Vagina (tissue), 2 donors: ENCODE measurements at regions not wholly inside any gene's neighbourhood (a gene's known extent, or its start where the extent isn't known, plus 50 kb on each side); places are given as distances from the start of the nearest gene placed in this dataset.

ENCODE experiments used
- DNase-seq, 2 donors: peaks; one replicate each; pipeline ENCODE4 v3.0.0-alpha.2; 2017; ENCODE audit errors: extremely low spot score in 2 of 2
- H3K27ac ChIP-seq: fragments of 200-600 bp; sonication (generic); one replicate; pipeline ENCODE4 v1.5.1; 2019
- H3K27me3 ChIP-seq: fragments of 200-600 bp; sonication (generic); one replicate; pipeline ENCODE4 v1.5.1; 2019
- H3K36me3 ChIP-seq, 2 donors: fragments of 200-600 bp; sonication (generic); one replicate each; pipeline ENCODE4 v1.5.1; 2017 to 2019
- H3K4me1 ChIP-seq: fragments of 200-600 bp; sonication (generic); one replicate; pipeline ENCODE4 v1.5.1; 2019
- H3K4me3 ChIP-seq, 2 donors: fragments of 200-600 bp; sonication (generic); 1 replicate in 1 of 2; 2 replicates in 1 of 2; pipeline ENCODE4 v1.5.1; 2016 to 2019
- H3K9me3 ChIP-seq: fragments of 200-600 bp; sonication (generic); one replicate; pipeline ENCODE4 v1.5.1; 2019
- POLR2A ChIP-seq, 2 donors: fragments of 450-650 bp; IDR thresholded peaks; one replicate each; pipeline ENCODE4 v1.6.1; 2017; ENCODE audit warnings: antibody characterized with exemption in 2 of 2, mild to moderate bottlenecking in 2 of 2, moderate library complexity in 2 of 2
- POLR2AphosphoS5 ChIP-seq, 2 donors: sonication (generic); formaldehyde crosslinking; IDR thresholded peaks; one replicate each; pipeline ENCODE4 v1.9.0; 2017; ENCODE audit warnings: antibody characterized with exemption in 2 of 2, mild to moderate bottlenecking in 2 of 2, low read depth in 1 of 2; ENCODE audit not compliant: insufficient read depth in 1 of 2
- intact Hi-C: fragments of 100-400 bp; cut with DNase I; formaldehyde crosslinking; loops from one replicate; pipeline ENCODE4 v1.15.1; 2023
- TF ChIP-seq, protein P1 (sequence below), 3 experiments: fragments of 450-650 bp in 2 of 3; fragments of 200-600 bp in 1 of 3; sonication (generic) in 1 of 3; IDR thresholded peaks; one replicate each; pipeline ENCODE4 v1.5.1; 2017 to 2019; ENCODE audit warnings: antibody characterized with exemption in 3 of 3, mild to moderate bottlenecking in 2 of 3, moderate library complexity in 2 of 3

DNA sequence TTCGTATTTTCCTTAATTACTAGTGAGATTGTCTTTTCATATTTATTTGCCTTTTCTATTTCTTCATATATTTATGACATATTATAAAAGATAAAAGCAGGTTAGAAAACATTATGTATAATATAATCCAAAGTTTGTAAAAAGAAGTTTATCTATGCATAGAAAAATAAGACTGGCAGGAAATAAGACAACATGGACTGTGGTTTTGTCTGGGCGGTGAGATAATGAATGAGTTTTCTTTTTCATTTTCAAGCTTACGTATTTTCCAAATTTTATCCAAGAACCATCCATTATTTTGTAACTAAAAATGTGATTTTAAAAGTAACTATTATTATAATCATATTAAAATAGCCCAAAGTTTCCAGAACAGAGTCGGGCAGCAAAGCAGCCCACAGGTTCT, 109.8 kb upstream of the MVB12B start:
- DNase-seq, result no peak
- Histone ChIP-seq H3K9me3 (peaks cover 8% of the 10 kb centered on the region), H3K36me3 (no peaks in the 10 kb centered on the region), H3K4me1 (no peaks in the 10 kb centered on the region), H3K4me3 (no peak overlapping the region), H3K27ac (no peak overlapping the region), H3K27me3 (no peaks in the 10 kb centered on the region)
- TF ChIP-seq POLR2A (IDR thresholded peaks at IDR 0.05) (no peak), POLR2AphosphoS5 (IDR thresholded peaks at IDR 0.05; ENCODE audit: insufficient read depth in 1 of 2, low read depth in 1 of 2) (no peak)
- TF ChIP-seq, protein P1, sequence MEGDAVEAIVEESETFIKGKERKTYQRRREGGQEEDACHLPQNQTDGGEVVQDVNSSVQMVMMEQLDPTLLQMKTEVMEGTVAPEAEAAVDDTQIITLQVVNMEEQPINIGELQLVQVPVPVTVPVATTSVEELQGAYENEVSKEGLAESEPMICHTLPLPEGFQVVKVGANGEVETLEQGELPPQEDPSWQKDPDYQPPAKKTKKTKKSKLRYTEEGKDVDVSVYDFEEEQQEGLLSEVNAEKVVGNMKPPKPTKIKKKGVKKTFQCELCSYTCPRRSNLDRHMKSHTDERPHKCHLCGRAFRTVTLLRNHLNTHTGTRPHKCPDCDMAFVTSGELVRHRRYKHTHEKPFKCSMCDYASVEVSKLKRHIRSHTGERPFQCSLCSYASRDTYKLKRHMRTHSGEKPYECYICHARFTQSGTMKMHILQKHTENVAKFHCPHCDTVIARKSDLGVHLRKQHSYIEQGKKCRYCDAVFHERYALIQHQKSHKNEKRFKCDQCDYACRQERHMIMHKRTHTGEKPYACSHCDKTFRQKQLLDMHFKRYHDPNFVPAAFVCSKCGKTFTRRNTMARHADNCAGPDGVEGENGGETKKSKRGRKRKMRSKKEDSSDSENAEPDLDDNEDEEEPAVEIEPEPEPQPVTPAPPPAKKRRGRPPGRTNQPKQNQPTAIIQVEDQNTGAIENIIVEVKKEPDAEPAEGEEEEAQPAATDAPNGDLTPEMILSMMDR (IDR thresholded peaks at IDR 0.05), result no peak
- intact Hi-C loops, result no loop called here

DNA sequence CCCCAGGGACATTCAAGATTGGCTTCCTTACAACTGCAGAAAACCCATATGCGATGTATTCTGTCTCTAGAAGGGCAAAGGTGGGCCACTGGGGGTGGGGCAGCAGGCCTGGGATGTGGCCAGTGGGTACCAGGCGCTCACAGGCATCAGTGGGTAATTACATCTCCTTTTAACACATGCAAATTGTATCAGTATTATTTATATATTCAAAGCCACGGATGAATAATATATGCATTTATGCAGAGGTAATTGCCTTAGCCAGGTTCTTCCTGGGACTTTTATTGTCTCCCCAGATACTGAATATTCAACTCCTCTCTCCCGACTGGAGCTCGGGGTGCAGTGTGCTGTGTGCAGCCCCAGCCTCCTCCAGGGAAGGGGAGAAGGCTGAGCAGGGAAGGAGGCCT, 109.4 kb upstream of the MVB12B start:
- Histone ChIP-seq H3K36me3 (no peaks in the 10 kb centered on the region), H3K4me1 (no peaks in the 10 kb centered on the region), H3K27me3 (no peaks in the 10 kb centered on the region), H3K27ac (no peak overlapping the region), H3K9me3 (peaks cover 8% of the 10 kb centered on the region), H3K4me3 (no peak overlapping the region)
- intact Hi-C loops, result no loop called here
- TF ChIP-seq POLR2A (IDR thresholded peaks at IDR 0.05), result no peak
- TF ChIP-seq, protein P1 (IDR thresholded peaks at IDR 0.05), result no peak
- TF ChIP-seq POLR2AphosphoS5 (IDR thresholded peaks at IDR 0.05; ENCODE audit: insufficient read depth in 1 of 2, low read depth in 1 of 2), result no peak
- no peak for DNase-seq

DNA sequence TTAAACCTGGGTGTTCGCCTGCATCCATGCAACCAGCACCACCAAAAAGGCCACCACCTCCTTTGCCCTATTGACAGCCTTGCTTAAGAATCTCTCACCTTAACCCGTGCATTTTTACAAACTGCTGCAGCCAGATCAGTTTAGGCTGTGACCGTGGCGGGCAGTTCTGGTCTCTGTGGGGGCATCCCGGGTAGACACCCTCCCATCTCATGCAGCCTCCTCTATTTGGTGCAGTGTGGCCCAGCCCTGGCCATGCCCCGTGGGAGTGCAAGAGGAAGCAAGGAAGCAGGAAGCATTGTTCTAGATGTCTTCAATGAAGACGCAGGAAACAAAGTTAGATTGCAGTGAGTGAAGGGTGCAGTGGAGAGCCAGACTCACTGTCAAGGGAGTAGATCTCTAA, 108.8 kb upstream of the MVB12B start:
- no peak overlapping the region for H3K4me3 ChIP-seq
- intact Hi-C loops, result no loop called here
- H3K27me3 ChIP-seq, result peaks cover 5% of the 10 kb centered on the region
- peaks cover 8% of the 10 kb centered on the region for H3K9me3 ChIP-seq
- TF ChIP-seq POLR2AphosphoS5 (IDR thresholded peaks at IDR 0.05; ENCODE audit: insufficient read depth in 1 of 2, low read depth in 1 of 2), result no peak
- no peak for TF ChIP-seq POLR2A (IDR thresholded peaks at IDR 0.05)
- TF ChIP-seq, protein P1 (IDR thresholded peaks at IDR 0.05), result no peak
- H3K4me1 ChIP-seq, result peaks cover 4% of the 10 kb centered on the region
- DNase-seq, result peak in 1 of 2 donors; percentile 54
- no peaks in the 10 kb centered on the region for H3K36me3 ChIP-seq
- no peak overlapping the region for H3K27ac ChIP-seq

DNA sequence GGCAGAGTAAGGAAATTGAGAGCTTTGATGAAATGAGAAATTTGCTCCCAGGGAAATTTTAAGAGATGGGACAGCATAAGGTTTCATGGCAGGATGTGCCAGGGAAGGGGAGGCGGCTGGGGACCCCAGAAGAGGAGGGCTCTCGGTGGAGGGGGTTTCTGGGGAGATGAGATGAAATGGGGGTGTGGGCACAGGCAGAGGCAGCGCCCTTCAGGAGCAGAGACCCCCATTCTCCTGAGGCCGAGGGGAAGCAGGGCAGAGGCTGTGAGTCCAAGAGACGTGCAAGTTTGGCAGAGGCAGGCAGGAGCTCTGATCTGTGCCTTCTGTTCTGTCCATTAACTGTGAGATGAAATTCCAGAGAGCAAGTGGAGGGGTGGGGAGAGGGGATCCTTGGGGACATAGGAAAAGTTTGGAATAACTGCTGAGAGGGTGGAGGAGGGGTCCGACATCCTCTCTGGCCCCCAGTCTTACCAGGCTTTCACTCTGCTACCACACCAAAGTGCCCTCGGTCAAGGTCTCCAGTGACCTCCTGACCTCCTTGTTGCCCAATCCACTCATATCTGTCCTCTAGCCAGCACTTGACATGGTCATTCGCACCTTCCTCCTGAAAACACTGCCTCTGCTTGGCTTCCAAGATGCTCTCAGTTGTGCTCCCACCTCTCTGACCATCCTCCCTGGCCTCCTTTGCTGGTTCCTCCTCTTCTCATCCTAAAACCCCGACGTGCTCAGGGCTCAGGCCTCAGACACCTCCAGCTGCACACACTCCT, 108.1 kb upstream of the MVB12B start:
- no peak overlapping the region for H3K4me3 ChIP-seq
- DNase-seq, result peak; percentile 65 to 77
- H3K36me3 ChIP-seq, result no peaks in the 10 kb centered on the region
- H3K27ac ChIP-seq, result no peak overlapping the region
- intact Hi-C loops, result no loop called here
- H3K9me3 ChIP-seq, result peaks cover 3% of the 10 kb centered on the region
- TF ChIP-seq, protein P1 (IDR thresholded peaks at IDR 0.05), result no peak
- TF ChIP-seq POLR2AphosphoS5 (IDR thresholded peaks at IDR 0.05; ENCODE audit: insufficient read depth in 1 of 2, low read depth in 1 of 2) (no peak), POLR2A (IDR thresholded peaks at IDR 0.05) (no peak)
- peaks cover 7% of the 10 kb centered on the region for H3K27me3 ChIP-seq
- H3K4me1 ChIP-seq, result peaks cover 5% of the 10 kb centered on the region

DNA sequence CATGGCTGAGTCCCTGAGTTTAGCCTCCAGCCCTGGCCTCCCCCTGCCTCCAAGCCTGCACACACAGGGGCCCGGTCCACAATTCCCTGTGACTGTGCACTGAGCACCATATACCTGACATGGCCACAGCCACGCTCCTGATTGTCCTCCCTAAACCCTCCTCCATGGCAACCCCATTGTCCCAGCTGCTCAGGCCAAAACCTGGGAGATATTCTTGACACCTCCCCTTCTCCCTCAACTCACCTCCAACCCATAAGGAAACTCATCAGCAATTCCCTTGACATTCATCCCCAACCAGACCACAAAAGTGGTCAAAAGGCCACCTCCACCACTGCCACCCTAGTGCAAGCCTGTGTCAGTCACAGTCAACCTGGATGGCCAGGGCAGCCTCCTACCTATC, 107.5 kb upstream of the MVB12B start:
- TF ChIP-seq, protein P1 (IDR thresholded peaks at IDR 0.05), result no peak
- no peak for TF ChIP-seq POLR2AphosphoS5 (IDR thresholded peaks at IDR 0.05; ENCODE audit: insufficient read depth in 1 of 2, low read depth in 1 of 2)
- no peak for TF ChIP-seq POLR2A (IDR thresholded peaks at IDR 0.05)
- Histone ChIP-seq H3K27ac (no peak overlapping the region), H3K4me3 (no peak overlapping the region), H3K9me3 (peaks cover 1% of the 10 kb centered on the region), H3K27me3 (peaks cover 7% of the 10 kb centered on the region), H3K4me1 (peaks cover 5% of the 10 kb centered on the region), H3K36me3 (no peaks in the 10 kb centered on the region)
- intact Hi-C loops, result no loop called here
- peak in 1 of 2 donors; percentile 77 for DNase-seq
